H1 (cell line): ENCODE measurements at regions not wholly inside any gene's neighbourhood (a gene's known extent, or its start where the extent isn't known, plus 50 kb on each side); places are given as distances from the start of the nearest gene placed in this dataset.

ENCODE experiments used
- CTCF ChIA-PET: fragments of 300-600 bp; sonication (Branson Sonifier 250); formaldehyde crosslinking; loops from one replicate; lab custom pipeline; 2021; ENCODE audit not compliant: partially characterized antibody; lab: Charles Lee
- POLR2A ChIA-PET: fragments of 300-600 bp; sonication (Branson Sonifier 250); formaldehyde crosslinking; loops from one replicate; lab custom pipeline; 2021; ENCODE audit warnings: inconsistent platforms; ENCODE audit not compliant: partially characterized antibody; lab: Charles Lee
- DNase-seq, 2 experiments: peaks; one replicate each; pipeline versions ENCODE4 v3.0.0 to v3.0.0-alpha.2; 2010 to 2022; ENCODE audit warnings: low spot score in 2 of 2, low read depth in 1 of 2, mixed read lengths in 1 of 2
- FAIRE-seq: peaks from 2 replicates; lab custom pipeline; 2011; peaks lifted over from hg19 to GRCh38; lab: Jason Lieb, UNC
- H2AFZ ChIP-seq: 2 replicates; pipeline ENCODE4 v1.8.1; 2012; ENCODE audit warnings: low read length, inconsistent platforms
- H2AK5ac ChIP-seq: 2 replicates; pipeline ENCODE4 v1.6.1; 2013; ENCODE audit warnings: low read depth, low read length
- H2BK120ac ChIP-seq: replicated peaks from 2 replicates; pipeline ENCODE3; 2013; ENCODE audit warnings: low read depth, low read length, inconsistent platforms
- H2BK12ac ChIP-seq: 2 replicates; pipeline ENCODE4 v1.6.1; 2013; ENCODE audit warnings: low read depth, low read length
- H2BK15ac ChIP-seq: 2 replicates; pipeline ENCODE4 v1.6.1; 2013; ENCODE audit warnings: low read length
- H2BK20ac ChIP-seq: 2 replicates; pipeline ENCODE4 v1.6.1; 2013; ENCODE audit warnings: low read length
- H2BK5ac ChIP-seq: 2 replicates; pipeline ENCODE4 v1.6.1; 2013; ENCODE audit warnings: low read depth, low read length
- H3K14ac ChIP-seq: 2 replicates; pipeline ENCODE4 v1.6.1; 2013; ENCODE audit warnings: inconsistent platforms; ENCODE audit not compliant: insufficient read length
- H3K18ac ChIP-seq: 2 replicates; pipeline ENCODE4 v1.6.1; 2013; ENCODE audit warnings: low read length; ENCODE audit errors: extremely low read depth
- H3K23ac ChIP-seq: 2 replicates; pipeline ENCODE4 v1.6.1; 2013; ENCODE audit warnings: inconsistent platforms; ENCODE audit not compliant: insufficient read length
- H3K23me2 ChIP-seq: 2 replicates; pipeline ENCODE4 v1.6.1; 2013; ENCODE audit warnings: low read depth, low read length
- H3K27ac ChIP-seq: 2 replicates; pipeline ENCODE4 v1.6.1; 2011; ENCODE audit warnings: low read depth, low read length, inconsistent platforms
- H3K27me3 ChIP-seq, 4 experiments: replicated peaks in 1 of 4; 1 replicate in 1 of 4; 2 replicates in 3 of 4; pipeline versions ENCODE4 v1.6.1 to v1.8.1; 2011 to 2013; ENCODE audit warnings: low read length in 3 of 4, mild to moderate bottlenecking in 3 of 4, inconsistent platforms in 2 of 4, mixed read lengths in 2 of 4, moderate library complexity in 1 of 4; ENCODE audit not compliant: control insufficient read depth in 3 of 4, insufficient read depth in 3 of 4; ENCODE audit errors: extremely low read depth in 1 of 4
- H3K36me3 ChIP-seq, 4 experiments: 2 replicates each; pipeline versions ENCODE4 v1.6.1 to v1.8.1; 2011 to 2013; ENCODE audit warnings: mild to moderate bottlenecking in 4 of 4, low read length in 3 of 4, moderate library complexity in 2 of 4, control low read depth in 1 of 4, inconsistent platforms in 1 of 4; ENCODE audit not compliant: insufficient read depth in 4 of 4, control insufficient read depth in 2 of 4
- H3K4ac ChIP-seq: replicated peaks from 2 replicates; pipeline ENCODE3; 2013; ENCODE audit warnings: low read length, low read depth, mixed read lengths, inconsistent platforms; ENCODE audit not compliant: insufficient read length
- H3K4me1 ChIP-seq, 4 experiments: replicated peaks in 1 of 4; 1 replicate in 1 of 4; 2 replicates in 3 of 4; pipeline versions ENCODE4 v1.6.1 to v1.8.1; 2011 to 2013; ENCODE audit warnings: low read length in 3 of 4, inconsistent platforms in 2 of 4, mixed read lengths in 1 of 4; ENCODE audit not compliant: insufficient read depth in 4 of 4, control insufficient read depth in 3 of 4
- H3K4me2 ChIP-seq, 2 experiments: 2 replicates each; pipeline versions ENCODE4 v1.6.1 to v1.8.1; 2011 to 2013; ENCODE audit warnings: low read depth in 2 of 2, low read length in 2 of 2, control low read depth in 1 of 2, inconsistent platforms in 1 of 2, mild to moderate bottlenecking in 1 of 2; ENCODE audit not compliant: insufficient read depth in 1 of 2
- H3K4me3 ChIP-seq, 4 experiments: fragments of 200-600, 300-600 bp in 1 of 4; sonication (generic), shearing (Covaris generic), sonication (Bioruptor Twin) in 1 of 4; 2 replicates each; pipeline versions ENCODE4 v1.5.1 to v1.8.1; 2011 to 2016; ENCODE audit warnings: low read length in 4 of 4, low read depth in 3 of 4, control low read depth in 2 of 4, inconsistent platforms in 2 of 4, mild to moderate bottlenecking in 2 of 4, mixed read lengths in 1 of 4, moderate library complexity in 1 of 4; ENCODE audit not compliant: insufficient read depth in 2 of 4; ENCODE audit errors: extremely low read depth in 1 of 4
- H3K56ac ChIP-seq: replicated peaks from 2 replicates; pipeline ENCODE3; 2013; ENCODE audit warnings: low read depth, mild to moderate bottlenecking, mixed read lengths, low read length, inconsistent platforms; ENCODE audit not compliant: insufficient read length
- H3K79me1 ChIP-seq: 2 replicates; pipeline ENCODE4 v1.6.1; 2013; ENCODE audit warnings: low read depth, low read length, control low read depth
- H3K79me2 ChIP-seq, 2 experiments: 2 replicates each; pipeline versions ENCODE4 v1.6.1 to v1.8.1; 2012 to 2013; ENCODE audit warnings: low read length in 2 of 2, mild to moderate bottlenecking in 2 of 2, inconsistent platforms in 1 of 2; ENCODE audit not compliant: insufficient read depth in 2 of 2, control insufficient read depth in 1 of 2
- H3K9ac ChIP-seq, 4 experiments: replicated peaks in 1 of 4; 1 replicate in 1 of 4; 2 replicates in 3 of 4; pipeline versions ENCODE4 v1.6.1 to v1.8.1; 2011 to 2013; ENCODE audit warnings: low read depth in 3 of 4, low read length in 3 of 4, control low read depth in 2 of 4, mild to moderate bottlenecking in 2 of 4, moderate library complexity in 2 of 4, inconsistent platforms in 1 of 4; ENCODE audit errors: extremely low read depth in 1 of 4
- H3K9me3 ChIP-seq, 2 experiments: 2 replicates each; pipeline versions ENCODE4 v1.6.1 to v1.8.1; 2012 to 2013; ENCODE audit warnings: mild to moderate bottlenecking in 2 of 2, moderate library complexity in 2 of 2, control low read depth in 1 of 2, inconsistent platforms in 1 of 2, low read depth in 1 of 2, low read length in 1 of 2, mixed read lengths in 1 of 2; ENCODE audit not compliant: insufficient read depth in 2 of 2
- H4K20me1 ChIP-seq, 2 experiments: replicated peaks in 1 of 2; 2 replicates each; pipeline versions ENCODE3 to v1.8.1; 2011 to 2013; ENCODE audit warnings: inconsistent platforms in 2 of 2, low read length in 2 of 2, mild to moderate bottlenecking in 1 of 2; ENCODE audit not compliant: insufficient read depth in 2 of 2, control insufficient read depth in 1 of 2
- H4K5ac ChIP-seq: 2 replicates; pipeline ENCODE4 v1.6.1; 2013; ENCODE audit warnings: low read length, low read depth, mixed read lengths, inconsistent platforms; ENCODE audit not compliant: insufficient read length
- H4K8ac ChIP-seq: 2 replicates; pipeline ENCODE4 v1.8.0; 2013; ENCODE audit warnings: mild to moderate bottlenecking, moderate library complexity, low read length, inconsistent platforms; ENCODE audit not compliant: insufficient read depth; ENCODE audit errors: extremely low read depth
- H4K91ac ChIP-seq: replicated peaks from 2 replicates; pipeline ENCODE3; 2013; ENCODE audit warnings: low read length, mixed read lengths, inconsistent platforms; ENCODE audit not compliant: insufficient read length
- EGR1 ChIP-seq: IDR thresholded peaks from 2 replicates; pipeline ENCODE4 v1.6.1; 2011; ENCODE audit warnings: low read depth, low read length, borderline replicate concordance
- SIX5 ChIP-seq: IDR thresholded peaks from 2 replicates; pipeline ENCODE4 v1.6.1; 2011; ENCODE audit warnings: mild to moderate bottlenecking, low read depth, low read length
- WGBS, 2 experiments: shearing (Covaris generic) in 1 of 2; methylation state at CpG; one replicate each; pipeline versions ENCODE4 v1.1.6 to v1.1.7; 2013 to 2015; ENCODE audit warnings: low lambda C conversion rate in 2 of 2, mixed read lengths in 2 of 2, inconsistent platforms in 1 of 2, low coverage in 1 of 2, missing lambda C conversion rate in 1 of 2; ENCODE audit not compliant: insufficient replicate concordance in 2 of 2, insufficient coverage in 1 of 2, insufficient read length in 1 of 2; ENCODE audit errors: extremely low coverage in 1 of 2, missing lambda C conversion rate in 1 of 2; 5-methylcytosine and 5-hydroxymethylcytosine counted together

DNA sequence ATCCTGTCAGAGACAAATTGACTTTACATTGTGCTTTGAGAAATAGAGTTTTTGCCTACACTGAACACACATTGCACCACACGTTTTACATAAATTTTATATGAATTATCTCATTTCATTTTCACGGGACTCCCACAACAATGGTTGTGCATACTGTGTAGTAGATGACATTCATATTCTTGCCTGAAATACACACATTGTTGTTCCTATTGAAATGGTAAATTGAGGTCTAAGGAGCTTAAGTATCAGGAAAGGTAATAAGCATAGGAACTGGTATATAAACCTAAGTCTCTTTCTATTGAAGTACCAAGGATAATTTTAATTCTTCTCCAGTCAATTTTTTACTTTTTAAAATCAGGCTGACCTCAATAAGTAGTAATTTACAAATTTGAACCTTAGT, 473.7 kb upstream of the DEPDC1 start:
- Histone ChIP-seq H3K23me2 (no peaks in the 10 kb centered on the region), H3K14ac (no peak overlapping the region), H2BK5ac (no peak overlapping the region), H3K18ac (no peak overlapping the region), H3K4me1 (peaks cover 0 to 7% (median 3%) of the 10 kb centered on the region in 4 experiments; a peak in 3 of 7 replicates), H3K27ac (no peak overlapping the region), H3K4me2 (no peak overlapping the region), H3K4me3 (no peak overlapping the region), H2AFZ (no peak overlapping the region), H4K91ac (no peak overlapping the region), H3K56ac (no peak overlapping the region), H4K5ac (no peak overlapping the region), H3K27me3 (no peaks in the 10 kb centered on the region), H2BK20ac (no peak overlapping the region), H3K79me2 (no peaks in the 10 kb centered on the region), H3K9me3 (no peaks in the 10 kb centered on the region), H3K36me3 (no peaks in the 10 kb centered on the region), H2BK12ac (no peak overlapping the region), H2AK5ac (no peak overlapping the region), H2BK120ac (no peak overlapping the region), H3K9ac (no peak overlapping the region), H4K20me1 (no peaks in the 10 kb centered on the region), H4K8ac (no peak overlapping the region), H3K23ac (no peak overlapping the region), H3K79me1 (no peaks in the 10 kb centered on the region), H2BK15ac (no peak overlapping the region), H3K4ac (no peak overlapping the region)
- CTCF ChIA-PET, result interaction anchor here (0.6 kb wide), 1 partner anchor 250 kb away, joined by 3 read pairs; no protein-coding TSS in a partner anchor
- 83% methylated on average over 2 of the region's 2 CpGs; no CpG with 5 or more reads in 1 of the 2 experiments for WGBS, 2 experiments
- DNase-seq (no peak), FAIRE-seq (no peak)
- POLR2A ChIA-PET, result no interaction called here
- TF ChIP-seq SIX5 (no peak), EGR1 (no peak)
